Neural progenitor cell (in vitro differentiated cells): ENCODE measurements at regions not wholly inside any gene's neighbourhood (a gene's known extent, or its start where the extent isn't known, plus 50 kb on each side); places are given as distances from the start of the nearest gene placed in this dataset.
A peak's percentile ranks its signal among the peaks of the same experiment; 100 is the strongest.
"Not testable (repeated sequence)": the region's sequence is repeated elsewhere in the genome, so short reads cannot be mapped to it uniquely, and the experiment has no call there.

ENCODE experiments used
- DNase-seq: peaks from one replicate; pipeline ENCODE4 v3.0.0-alpha.2; 2016; ENCODE audit warnings: low spot score
- H2AFZ ChIP-seq: fragments of 200-600 bp; sonication (generic); replicated peaks from 2 replicates; pipeline ENCODE4 v1.6.1; 2016; ENCODE audit warnings: antibody characterized with exemption
- H3F3A ChIP-seq: fragments of 200-600 bp; sonication (generic); 2 replicates; pipeline ENCODE4 v1.6.1; 2016; ENCODE audit warnings: antibody characterized with exemption, low read depth
- H3K27ac ChIP-seq: fragments of 200-600 bp; sonication (generic); 2 replicates; pipeline ENCODE4 v1.5.1; 2016; ENCODE audit warnings: mild to moderate bottlenecking
- H3K27me3 ChIP-seq: fragments of 200-600 bp; sonication (generic); 2 replicates; pipeline ENCODE4 v1.6.1; 2016; ENCODE audit warnings: mild to moderate bottlenecking, moderate library complexity
- H3K36me3 ChIP-seq: fragments of 200-600 bp; sonication (generic); 2 replicates; pipeline ENCODE4 v1.5.1; 2016
- H3K4me1 ChIP-seq: fragments of 200-600 bp; sonication (generic); 2 replicates; pipeline ENCODE4 v1.6.1; 2016; ENCODE audit warnings: mixed run types
- H3K4me2 ChIP-seq: fragments of 200-600 bp; sonication (generic); 2 replicates; pipeline ENCODE4 v1.6.1; 2016
- H3K4me3 ChIP-seq: fragments of 200-600 bp; sonication (generic); 2 replicates; pipeline ENCODE4 v1.5.1; 2016
- H3K79me2 ChIP-seq: fragments of 200-600 bp; sonication (generic); 2 replicates; pipeline ENCODE4 v1.6.1; 2016; ENCODE audit warnings: low read depth
- H3K9ac ChIP-seq: fragments of 200-600 bp; sonication (generic); 2 replicates; pipeline ENCODE4 v1.6.1; 2016
- H3K9me3 ChIP-seq: fragments of 200-600 bp; sonication (generic); 2 replicates; pipeline ENCODE4 v1.5.1; 2016; ENCODE audit warnings: low read depth
- H4K20me1 ChIP-seq: fragments of 200-600 bp; sonication (generic); 2 replicates; pipeline ENCODE4 v1.6.1; 2016; ENCODE audit warnings: low read depth
- H3K27ac Mint-ChIP-seq: 3 replicates; pipeline ENCODE4 v1.8.0; 2021; ENCODE audit warnings: mixed read lengths
- H3K27me3 Mint-ChIP-seq: 2 replicates; pipeline ENCODE4 v1.8.0; 2022; ENCODE audit warnings: low read depth, mild to moderate bottlenecking, inconsistent platforms, moderate library complexity, mixed read lengths; ENCODE audit not compliant: insufficient read depth
- H3K36me3 Mint-ChIP-seq: 3 replicates; pipeline ENCODE4 v1.8.0; 2021; ENCODE audit warnings: mixed read lengths
- H3K4me1 Mint-ChIP-seq: 3 replicates; pipeline ENCODE4 v1.8.0; 2021; ENCODE audit warnings: mixed read lengths
- H3K4me3 Mint-ChIP-seq: 3 replicates; pipeline ENCODE4 v1.8.0; 2021; ENCODE audit warnings: mild to moderate bottlenecking, moderate library complexity, mixed read lengths
- H3K9me3 Mint-ChIP-seq: 3 replicates; pipeline ENCODE4 v1.8.0; 2020; ENCODE audit warnings: mixed read lengths
- CTCF ChIP-seq: fragments of 200-600 bp; sonication (generic); IDR thresholded peaks from 2 replicates; pipeline ENCODE4 v1.5.1; 2017; ENCODE audit warnings: antibody characterized with exemption, mild to moderate bottlenecking
- EZH2 ChIP-seq: fragments of 200-600 bp; sonication (generic); IDR thresholded peaks from 2 replicates; pipeline ENCODE4 v1.6.1; 2017; ENCODE audit warnings: antibody characterized with exemption, mild to moderate bottlenecking, moderate library complexity
- EZH2phosphoT487 ChIP-seq: fragments of 200-600 bp; sonication (generic); IDR thresholded peaks from 2 replicates; pipeline ENCODE4 v1.6.1; 2017; ENCODE audit warnings: antibody characterized with exemption

- Histone ChIP-seq H4K20me1 (no peaks in the 10 kb centered on the region), H3K9ac (no peak overlapping the region), H2AFZ (peak overlapping the region; percentile 53), H3K4me1 (no peaks in the 10 kb centered on the region), H3F3A (no peaks in the 10 kb centered on the region), H3K9me3 (no peaks in the 10 kb centered on the region), H3K27ac (no peak overlapping the region), H3K4me3 (no peak overlapping the region), H3K27me3 (no peaks in the 10 kb centered on the region), H3K36me3 (no peaks in the 10 kb centered on the region), H3K4me2 (no peak overlapping the region), H3K79me2 (no peaks in the 10 kb centered on the region)
- peaks cover 5% of the 10 kb centered on the region for H3K4me1 Mint-ChIP-seq
- TF ChIP-seq CTCF = no peak
- TF ChIP-seq EZH2phosphoT487 = no peak
- no peak for TF ChIP-seq EZH2
- H3K9me3 Mint-ChIP-seq = no peaks in the 10 kb centered on the region
- no peak overlapping the region for H3K27ac Mint-ChIP-seq
- H3K4me3 Mint-ChIP-seq = no peak overlapping the region
- H3K36me3 Mint-ChIP-seq = no peaks in the 10 kb centered on the region
- H3K27me3 Mint-ChIP-seq = peaks cover 2% of the 10 kb centered on the region
- DNase-seq = peak; percentile 6
Observed at GRCh38 chr2:18950361-18950851, 361.0 kb upstream of the NT5C1B start.

GRCh38 chr2:18949871-18950270 is 360.5 kb upstream of the NT5C1B start:
- Histone ChIP-seq H3K9me3 (no peaks in the 10 kb centered on the region), H3K4me2 (no peak overlapping the region), H3K4me1 (no peaks in the 10 kb centered on the region), H3F3A (no peaks in the 10 kb centered on the region), H3K79me2 (no peaks in the 10 kb centered on the region), H4K20me1 (no peaks in the 10 kb centered on the region), H3K36me3 (no peaks in the 10 kb centered on the region), H3K9ac (no peak overlapping the region), H2AFZ (no peak overlapping the region), H3K27ac (no peak overlapping the region), H3K27me3 (no peaks in the 10 kb centered on the region), H3K4me3 (no peak overlapping the region)
- TF ChIP-seq CTCF (no peak), EZH2phosphoT487 (no peak), EZH2 (no peak)
- Mint-ChIP-seq H3K36me3 (no peaks in the 10 kb centered on the region), H3K4me3 (no peak overlapping the region), H3K27me3 (peaks cover 2% of the 10 kb centered on the region), H3K4me1 (peaks cover 5% of the 10 kb centered on the region), H3K9me3 (no peaks in the 10 kb centered on the region), H3K27ac (no peak overlapping the region)
- no peak for DNase-seq

- Mint-ChIP-seq H3K9me3 (no peaks in the 10 kb centered on the region), H3K4me3 (no peak overlapping the region), H3K36me3 (no peaks in the 10 kb centered on the region), H3K27me3 (no peaks in the 10 kb centered on the region), H3K4me1 (no peaks in the 10 kb centered on the region), H3K27ac (no peak overlapping the region)
- Histone ChIP-seq H3K9me3 (no peaks in the 10 kb centered on the region), H3K4me2 (no peak overlapping the region), H3K4me3 (no peak overlapping the region), H3K79me2 (no peaks in the 10 kb centered on the region), H3K27me3 (no peaks in the 10 kb centered on the region), H4K20me1 (no peaks in the 10 kb centered on the region), H3F3A (no peaks in the 10 kb centered on the region), H3K9ac (no peak overlapping the region), H3K4me1 (no peaks in the 10 kb centered on the region), H3K27ac (no peak overlapping the region), H2AFZ (no peak overlapping the region), H3K36me3 (no peaks in the 10 kb centered on the region)
- TF ChIP-seq EZH2phosphoT487 (no peak), CTCF (no peak), EZH2 (no peak)
- no peak for DNase-seq
Observed at GRCh38 chr2:18940184-18940583, 350.8 kb upstream of the NT5C1B start.

GRCh38 chr2:18939740-18940139 is 350.4 kb upstream of the NT5C1B start:
- not testable (repeated sequence) for DNase-seq, H3K9me3 Mint-ChIP-seq, H3K4me2 ChIP-seq, H3K36me3 Mint-ChIP-seq, H4K20me1 ChIP-seq, H3K4me1 ChIP-seq, H3K79me2 ChIP-seq, H3K27me3 ChIP-seq, H3K27ac ChIP-seq, H2AFZ ChIP-seq, H3K27ac Mint-ChIP-seq, H3K4me3 Mint-ChIP-seq, H3K4me3 ChIP-seq, H3K4me1 Mint-ChIP-seq, H3K36me3 ChIP-seq, H3F3A ChIP-seq, H3K27me3 Mint-ChIP-seq, H3K9ac ChIP-seq, H3K9me3 ChIP-seq
